Umbilical cord (tissue), 1 donor: ENCODE measurements at regions not wholly inside any gene's neighbourhood (a gene's known extent, or its start where the extent isn't known, plus 50 kb on each side); places are given as distances from the start of the nearest gene placed in this dataset.
"Not testable (repeated sequence)": the region's sequence is repeated elsewhere in the genome, so short reads cannot be mapped to it uniquely, and the experiment has no call there.

ENCODE experiments used
- DNase-seq: peaks from one replicate; pipeline ENCODE4 v3.0.0-alpha.2; 2015; ENCODE audit warnings: low spot score

GRCh38 chr4:9110700-9111099, 59.5 kb upstream of the FAM90A26 start:
- DNase-seq, result not testable (repeated sequence)

GRCh38 chr4:9103148-9103524, 67.1 kb upstream of the FAM90A26 start:
- DNase-seq, result not testable (repeated sequence)

- peak; percentile 60 for DNase-seq
Measured at GRCh38 chr4:9102471-9103147, 67.6 kb upstream of the FAM90A26 start.

GRCh38 chr4:9096330-9096729, 73.9 kb upstream of the FAM90A26 start:
- DNase-seq, result not testable (repeated sequence)

- not testable (repeated sequence) for DNase-seq
Measured at GRCh38 chr4:9078796-9079195, 91.4 kb upstream of the FAM90A26 start.

GRCh38 chr4:9076974-9077373, 93.2 kb upstream of the FAM90A26 start:
- not testable (repeated sequence) for DNase-seq

GRCh38 chr4:9076486-9076885, 93.7 kb upstream of the FAM90A26 start:
- not testable (repeated sequence) for DNase-seq

- not testable (repeated sequence) for DNase-seq
Measured at GRCh38 chr4:9073371-9073770, 96.8 kb upstream of the FAM90A26 start.

- DNase-seq, result peak; percentile 20
Measured at GRCh38 chr4:9072521-9073220, 97.5 kb upstream of the FAM90A26 start.

GRCh38 chr4:9067923-9068322, 102.3 kb upstream of the FAM90A26 start:
- not testable (repeated sequence) for DNase-seq

GRCh38 chr4:9063612-9064011, 106.6 kb upstream of the FAM90A26 start:
- not testable (repeated sequence) for DNase-seq

- DNase-seq, result not testable (repeated sequence)
Measured at GRCh38 chr4:9024866-9025265, 145.3 kb upstream of the FAM90A26 start.

- DNase-seq, result not testable (repeated sequence)
Measured at GRCh38 chr4:9009792-9010191, 138.2 kb upstream of the HMX1 start.

- DNase-seq, result not testable (repeated sequence)
Measured at GRCh38 chr4:9008407-9008806, 136.8 kb upstream of the HMX1 start.

GRCh38 chr4:9001153-9001552, 129.5 kb upstream of the HMX1 start:
- DNase-seq, result not testable (repeated sequence)

- peak; percentile 40 for DNase-seq
Measured at GRCh38 chr4:9000505-9001001, 128.9 kb upstream of the HMX1 start.

GRCh38 chr4:8992981-8993380, 121.3 kb upstream of the HMX1 start:
- DNase-seq, result not testable (repeated sequence)

- not testable (repeated sequence) for DNase-seq
Measured at GRCh38 chr4:8991449-8991848, 119.8 kb upstream of the HMX1 start.

- not testable (repeated sequence) for DNase-seq
Measured at GRCh38 chr4:8990341-8990740, 118.7 kb upstream of the HMX1 start.

- not testable (repeated sequence) for DNase-seq
Measured at GRCh38 chr4:8985786-8986185, 114.1 kb upstream of the HMX1 start.

GRCh38 chr4:8984641-8985040, 113.0 kb upstream of the HMX1 start:
- not testable (repeated sequence) for DNase-seq

GRCh38 chr4:8983921-8984320, 112.3 kb upstream of the HMX1 start:
- DNase-seq, result not testable (repeated sequence)
